HEK293T (cell line): ENCODE measurements at regions not wholly inside any gene's neighbourhood (a gene's known extent, or its start where the extent isn't known, plus 50 kb on each side); places are given as distances from the start of the nearest gene placed in this dataset.

ENCODE experiments used
- BHLHE40 ChIP-seq: fragments of 450-650 bp; IDR thresholded peaks from 2 replicates; pipeline ENCODE4 v1.6.1; 2016; ENCODE audit warnings: mild to moderate bottlenecking, moderate library complexity, borderline replicate concordance
- CTBP1 ChIP-seq: fragments of 450-650 bp; IDR thresholded peaks from 2 replicates; pipeline ENCODE4 v1.6.1; 2016; ENCODE audit warnings: borderline replicate concordance
- ELF4 ChIP-seq: fragments of 450-650 bp; IDR thresholded peaks from 2 replicates; pipeline ENCODE4 v1.6.1; 2017; ENCODE audit warnings: antibody characterized with exemption
- FOXA1 ChIP-seq: fragments of 450-650 bp; IDR thresholded peaks from 2 replicates; pipeline ENCODE4 v1.6.1; 2016; ENCODE audit warnings: mild to moderate bottlenecking
- FOXK2 ChIP-seq: fragments of 450-650 bp; IDR thresholded peaks from 2 replicates; pipeline ENCODE4 v1.6.1; 2016; ENCODE audit warnings: mild to moderate bottlenecking
- FOXM1 ChIP-seq: fragments of 450-650 bp; IDR thresholded peaks from 2 replicates; pipeline ENCODE4 v1.6.1; 2017; ENCODE audit warnings: mild to moderate bottlenecking, borderline replicate concordance
- HDGF ChIP-seq: fragments of 450-650 bp; IDR thresholded peaks from 2 replicates; pipeline ENCODE4 v1.6.1; 2017; ENCODE audit warnings: antibody characterized with exemption, borderline replicate concordance
- NFRKB ChIP-seq: fragments of 450-650 bp; IDR thresholded peaks from 2 replicates; pipeline ENCODE4 v1.6.1; 2016; ENCODE audit warnings: mild to moderate bottlenecking, moderate library complexity
- SP1 ChIP-seq: fragments of 450-650 bp; IDR thresholded peaks from 2 replicates; pipeline ENCODE4 v1.6.1; 2017
- SUZ12 ChIP-seq: fragments of 450-650 bp; IDR thresholded peaks from 2 replicates; pipeline ENCODE4 v1.6.1; 2016; ENCODE audit warnings: mild to moderate bottlenecking
- TARDBP ChIP-seq: fragments of 450-650 bp; IDR thresholded peaks from 2 replicates; pipeline ENCODE4 v1.6.1; 2016
- ZNF384 ChIP-seq: fragments of 450-650 bp; IDR thresholded peaks from 2 replicates; pipeline ENCODE4 v1.6.1; 2016

GRCh38 chr1:177705839-177706238, 264.0 kb downstream of the SEC16B start:
- no peak for TF ChIP-seq NFRKB
- TF ChIP-seq SP1 = no peak
- TF ChIP-seq FOXA1 = no peak
- no peak for TF ChIP-seq SUZ12
- no peak for TF ChIP-seq HDGF
- TF ChIP-seq CTBP1 = no peak
- no peak for TF ChIP-seq TARDBP
- TF ChIP-seq BHLHE40 = no peak
- no peak for TF ChIP-seq FOXK2
- no peak for TF ChIP-seq FOXM1
- TF ChIP-seq ZNF384 = no peak
- no peak for TF ChIP-seq ELF4
